Keratinocyte (primary cell): ENCODE measurements at regions not wholly inside any gene's neighbourhood (a gene's known extent, or its start where the extent isn't known, plus 50 kb on each side); places are given as distances from the start of the nearest gene placed in this dataset.
"Not testable (repeated sequence)": the region's sequence is repeated elsewhere in the genome, so short reads cannot be mapped to it uniquely, and the experiment has no call there.

Source experiments
- EZH2 ChIP-seq: IDR thresholded peaks from one replicate; pipeline ENCODE4 v1.6.1; 2012; ENCODE audit warnings: inconsistent platforms, mild to moderate bottlenecking, low read length, moderate library complexity
- TF ChIP-seq, protein P1 (sequence below), 3 experiments: IDR thresholded peaks in 1 of 3; conservative IDR thresholded peaks in 1 of 3; optimal IDR thresholded peaks in 1 of 3; 2 replicates in 2 of 3; 3 replicates in 1 of 3; pipeline versions ENCODE3 to v1.5.1; 2011; ENCODE audit warnings: low read length in 3 of 3, mild to moderate bottlenecking in 3 of 3, moderate library complexity in 2 of 3, control low read depth in 1 of 3, inconsistent platforms in 1 of 3; ENCODE audit not compliant: insufficient read depth in 2 of 3; ENCODE audit errors: extremely low read depth in 1 of 3

DNA sequence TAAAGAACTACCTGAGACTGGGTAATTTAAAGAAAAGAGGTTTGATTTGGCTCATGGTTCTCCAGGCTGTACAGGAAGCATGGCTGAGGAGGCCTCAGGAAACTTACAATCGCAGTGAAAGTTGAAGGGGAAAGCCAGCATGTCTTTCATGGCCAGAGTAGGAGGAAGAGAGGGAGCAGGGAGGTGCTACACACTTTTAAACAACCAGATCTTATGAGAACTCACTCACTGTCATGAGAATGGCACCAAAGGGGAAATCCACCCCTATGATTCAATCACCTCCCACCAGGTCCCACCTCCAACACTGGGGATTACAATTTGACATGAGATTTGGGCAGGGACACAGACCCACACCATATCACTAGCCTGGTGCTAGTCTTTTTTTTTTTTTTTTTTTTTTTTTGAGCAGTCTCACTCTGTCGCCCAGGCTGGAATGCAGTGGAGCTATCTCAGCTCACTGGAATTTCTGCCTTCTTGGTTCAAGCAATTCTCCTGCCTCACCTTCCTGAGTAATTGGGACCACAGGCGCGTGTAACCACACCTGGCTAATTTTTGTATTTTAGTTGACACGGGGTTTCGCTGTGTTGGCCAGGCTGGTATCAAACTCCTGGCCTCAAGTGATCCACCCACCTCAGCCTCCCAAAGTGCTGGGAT is 56.4 kb upstream of the AUTS2 start:
- TF ChIP-seq, protein P1, sequence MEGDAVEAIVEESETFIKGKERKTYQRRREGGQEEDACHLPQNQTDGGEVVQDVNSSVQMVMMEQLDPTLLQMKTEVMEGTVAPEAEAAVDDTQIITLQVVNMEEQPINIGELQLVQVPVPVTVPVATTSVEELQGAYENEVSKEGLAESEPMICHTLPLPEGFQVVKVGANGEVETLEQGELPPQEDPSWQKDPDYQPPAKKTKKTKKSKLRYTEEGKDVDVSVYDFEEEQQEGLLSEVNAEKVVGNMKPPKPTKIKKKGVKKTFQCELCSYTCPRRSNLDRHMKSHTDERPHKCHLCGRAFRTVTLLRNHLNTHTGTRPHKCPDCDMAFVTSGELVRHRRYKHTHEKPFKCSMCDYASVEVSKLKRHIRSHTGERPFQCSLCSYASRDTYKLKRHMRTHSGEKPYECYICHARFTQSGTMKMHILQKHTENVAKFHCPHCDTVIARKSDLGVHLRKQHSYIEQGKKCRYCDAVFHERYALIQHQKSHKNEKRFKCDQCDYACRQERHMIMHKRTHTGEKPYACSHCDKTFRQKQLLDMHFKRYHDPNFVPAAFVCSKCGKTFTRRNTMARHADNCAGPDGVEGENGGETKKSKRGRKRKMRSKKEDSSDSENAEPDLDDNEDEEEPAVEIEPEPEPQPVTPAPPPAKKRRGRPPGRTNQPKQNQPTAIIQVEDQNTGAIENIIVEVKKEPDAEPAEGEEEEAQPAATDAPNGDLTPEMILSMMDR (optimal IDR thresholded peaks at IDR 0.05 in 1 of 3, IDR thresholded peaks at IDR 0.05 in 1 of 3, conservative IDR thresholded peaks at IDR 0.05 in 1 of 3; ENCODE audit: extremely low read depth in 1 of 3, insufficient read depth in 2 of 3, low read length in 3 of 3), result not testable (repeated sequence)
- TF ChIP-seq EZH2, result not testable (repeated sequence)
